CD14-positive monocyte (primary cell): ENCODE measurements at regions not wholly inside any gene's neighbourhood (a gene's known extent, or its start where the extent isn't known, plus 50 kb on each side); places are given as distances from the start of the nearest gene placed in this dataset.

Experiments used
- DNase-seq, 3 donors: peaks; one replicate each; pipeline ENCODE4 v3.0.0-alpha.2; 2011 to 2022
- H2AFZ ChIP-seq: 2 replicates; pipeline ENCODE4 v1.6.0; 2012; ENCODE audit warnings: mild to moderate bottlenecking, low read depth, low read length, inconsistent platforms; ENCODE audit not compliant: insufficient read depth, poor library complexity, severe bottlenecking
- H3K27ac ChIP-seq, 2 donors: 1 replicate in 1 of 2; 2 replicates in 1 of 2; pipeline ENCODE4 v1.5.1; 2012 to 2013; ENCODE audit warnings: low read length in 2 of 2, control low read depth in 1 of 2, inconsistent platforms in 1 of 2, low read depth in 1 of 2, mild to moderate bottlenecking in 1 of 2
- H3K27me3 ChIP-seq, 2 donors: one replicate each; pipeline versions ENCODE4 v1.6.0 to v1.6.1; 2011 to 2013; ENCODE audit warnings: low read length in 2 of 2; ENCODE audit not compliant: control insufficient read depth in 2 of 2, insufficient read depth in 2 of 2
- H3K36me3 ChIP-seq, 2 donors: replicated peaks in 1 of 2; 1 replicate in 1 of 2; 2 replicates in 1 of 2; pipeline versions ENCODE4 v1.5.1 to v1.6.1; 2012 to 2013; ENCODE audit warnings: low read length in 2 of 2, control low read depth in 1 of 2, inconsistent platforms in 1 of 2, mild to moderate bottlenecking in 1 of 2; ENCODE audit not compliant: insufficient read depth in 2 of 2, control insufficient read depth in 1 of 2
- H3K4me1 ChIP-seq, 2 donors: 1 replicate in 1 of 2; 2 replicates in 1 of 2; pipeline versions ENCODE4 v1.5.1 to v1.6.1; 2012 to 2013; ENCODE audit warnings: low read length in 2 of 2, control low read depth in 1 of 2, inconsistent platforms in 1 of 2, mild to moderate bottlenecking in 1 of 2, moderate library complexity in 1 of 2; ENCODE audit not compliant: insufficient read depth in 2 of 2, control insufficient read depth in 1 of 2
- H3K4me2 ChIP-seq: replicated peaks from 2 replicates; pipeline ENCODE3; 2012; ENCODE audit warnings: low read length, moderate library complexity, mild to moderate bottlenecking; ENCODE audit not compliant: poor library complexity, severe bottlenecking; ENCODE audit errors: extremely low read depth
- H3K4me3 ChIP-seq, 3 experiments: fragments of 200-600 bp in 1 of 3; sonication (generic) in 1 of 3; replicated peaks in 1 of 3; 1 replicate in 2 of 3; 2 replicates in 1 of 3; pipeline ENCODE4 v1.5.1; 2011 to 2013; ENCODE audit warnings: low read length in 3 of 3, mild to moderate bottlenecking in 3 of 3, control low read depth in 2 of 3, low read depth in 2 of 3, inconsistent platforms in 1 of 3, moderate library complexity in 1 of 3
- H3K79me2 ChIP-seq: 2 replicates; pipeline ENCODE4 v1.6.0; 2012; ENCODE audit warnings: mild to moderate bottlenecking, control low read depth, inconsistent platforms, low read length, moderate library complexity; ENCODE audit not compliant: insufficient read depth
- H3K9ac ChIP-seq: 2 replicates; pipeline ENCODE4 v1.6.0; 2017; ENCODE audit warnings: low read length, mild to moderate bottlenecking; ENCODE audit not compliant: insufficient read depth, poor library complexity, severe bottlenecking
- H3K9me3 ChIP-seq, 2 donors: replicated peaks in 1 of 2; 1 replicate in 1 of 2; 2 replicates in 1 of 2; pipeline versions ENCODE4 v1.5.1 to v1.6.1; 2012 to 2013; ENCODE audit warnings: low read length in 2 of 2, control low read depth in 1 of 2; ENCODE audit not compliant: control insufficient read depth in 1 of 2, insufficient read depth in 1 of 2
- H4K20me1 ChIP-seq: 2 replicates; pipeline ENCODE4 v1.6.0; 2012; ENCODE audit warnings: mild to moderate bottlenecking, low read length, control low read depth, moderate library complexity; ENCODE audit not compliant: insufficient read depth
- H3K27ac Mint-ChIP-seq, 7 donors: one replicate each; pipeline ENCODE4 v1.8.0; 2020; ENCODE audit warnings: mild to moderate bottlenecking in 7 of 7, mixed read lengths in 7 of 7, moderate library complexity in 6 of 7, inconsistent platforms in 2 of 7
- H3K27me3 Mint-ChIP-seq, 3 donors: one replicate each; pipeline ENCODE4 v1.8.0; 2021 to 2022; ENCODE audit warnings: low read depth in 3 of 3, mild to moderate bottlenecking in 3 of 3, mixed read lengths in 3 of 3, moderate library complexity in 3 of 3, inconsistent platforms in 1 of 3
- H3K36me3 Mint-ChIP-seq, 2 donors: one replicate each; pipeline ENCODE4 v1.8.0; 2020; ENCODE audit warnings: mixed read lengths in 2 of 2, inconsistent platforms in 1 of 2, mild to moderate bottlenecking in 1 of 2
- H3K4me1 Mint-ChIP-seq: one replicate; pipeline ENCODE4 v1.8.0; 2020; ENCODE audit warnings: mild to moderate bottlenecking, mixed read lengths
- H3K4me3 Mint-ChIP-seq, 2 donors: one replicate each; pipeline ENCODE4 v1.8.0; 2020; ENCODE audit warnings: mild to moderate bottlenecking in 2 of 2, mixed read lengths in 2 of 2, moderate library complexity in 1 of 2
- H3K9me3 Mint-ChIP-seq, 7 donors: one replicate each; pipeline ENCODE4 v1.8.0; 2020 to 2022; ENCODE audit warnings: mixed read lengths in 7 of 7, mild to moderate bottlenecking in 6 of 7, moderate library complexity in 6 of 7, inconsistent platforms in 2 of 7
- WGBS: methylation state at CpG from one replicate; pipeline ENCODE4 v1.1.5; 2013; ENCODE audit warnings: missing lambda C conversion rate; ENCODE audit not compliant: insufficient coverage; 5-methylcytosine and 5-hydroxymethylcytosine counted together
- intact Hi-C, 2 donors: fragments of 100-400 bp; cut with micrococcal nuclease; formaldehyde crosslinking; loops; one replicate each; pipeline versions ENCODE4 v1.15.0 to v1.15.1; 2023
- TF ChIP-seq, protein P1 (sequence below): fragments of 200-600 bp; IDR thresholded peaks from one replicate; pipeline ENCODE4 v1.8.0; 2022; ENCODE audit warnings: antibody characterized with exemption, mild to moderate bottlenecking

DNA sequence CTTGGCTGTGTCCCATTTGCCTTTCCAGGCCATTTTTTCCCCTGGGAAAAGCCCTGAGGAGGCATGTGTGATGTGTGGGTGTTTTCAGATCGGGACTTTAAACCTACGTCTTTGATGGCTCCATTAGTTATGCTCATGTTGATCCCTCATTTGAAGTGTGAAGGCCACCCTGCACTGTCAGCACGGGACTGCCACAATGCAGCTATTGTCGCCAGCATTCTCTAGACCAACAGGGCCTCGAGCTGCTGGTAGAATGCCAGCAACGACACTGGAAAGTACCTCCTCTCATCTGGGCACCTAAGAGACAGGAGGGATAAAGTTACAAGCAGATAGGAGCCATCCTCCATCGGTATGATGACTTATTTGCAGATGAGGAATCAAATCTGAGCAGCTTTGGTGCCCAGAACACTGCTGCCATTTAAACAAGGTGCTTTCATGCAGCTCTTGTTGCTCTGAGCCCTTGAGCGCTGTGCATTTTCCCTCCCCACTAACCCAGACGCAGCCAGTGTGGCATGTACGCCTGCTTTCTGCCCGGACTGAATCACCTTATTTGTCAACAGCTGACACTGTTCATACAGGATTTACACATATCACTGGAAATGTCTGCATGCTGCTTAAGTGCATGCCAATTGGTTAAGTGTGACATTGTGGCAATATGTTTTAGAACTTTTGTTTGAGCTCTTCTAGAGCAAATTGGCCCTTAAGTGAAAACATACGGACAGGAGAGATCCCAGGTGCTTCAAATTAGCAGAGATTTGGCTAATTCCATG is 175.0 kb upstream of the PITRM1 start:
- Mint-ChIP-seq H3K4me1 (peaks cover 9% of the 10 kb centered on the region), H3K36me3 (no peaks in the 10 kb centered on the region), H3K4me3 (no peak overlapping the region), H3K27ac (no peak overlapping the region), H3K9me3 (peaks cover 0 to 8% (median 3%) of the 10 kb centered on the region in 7 donors), H3K27me3 (peaks cover 0 to 11% (median 8%) of the 10 kb centered on the region in 3 donors)
- no peaks in the 10 kb centered on the region for H4K20me1 ChIP-seq
- no peaks in the 10 kb centered on the region for H3K9me3 ChIP-seq
- peaks cover 7% of the 10 kb centered on the region in 2 donors for H3K4me1 ChIP-seq
- no peak for DNase-seq
- no peaks in the 10 kb centered on the region for H3K27me3 ChIP-seq
- TF ChIP-seq, protein P1, sequence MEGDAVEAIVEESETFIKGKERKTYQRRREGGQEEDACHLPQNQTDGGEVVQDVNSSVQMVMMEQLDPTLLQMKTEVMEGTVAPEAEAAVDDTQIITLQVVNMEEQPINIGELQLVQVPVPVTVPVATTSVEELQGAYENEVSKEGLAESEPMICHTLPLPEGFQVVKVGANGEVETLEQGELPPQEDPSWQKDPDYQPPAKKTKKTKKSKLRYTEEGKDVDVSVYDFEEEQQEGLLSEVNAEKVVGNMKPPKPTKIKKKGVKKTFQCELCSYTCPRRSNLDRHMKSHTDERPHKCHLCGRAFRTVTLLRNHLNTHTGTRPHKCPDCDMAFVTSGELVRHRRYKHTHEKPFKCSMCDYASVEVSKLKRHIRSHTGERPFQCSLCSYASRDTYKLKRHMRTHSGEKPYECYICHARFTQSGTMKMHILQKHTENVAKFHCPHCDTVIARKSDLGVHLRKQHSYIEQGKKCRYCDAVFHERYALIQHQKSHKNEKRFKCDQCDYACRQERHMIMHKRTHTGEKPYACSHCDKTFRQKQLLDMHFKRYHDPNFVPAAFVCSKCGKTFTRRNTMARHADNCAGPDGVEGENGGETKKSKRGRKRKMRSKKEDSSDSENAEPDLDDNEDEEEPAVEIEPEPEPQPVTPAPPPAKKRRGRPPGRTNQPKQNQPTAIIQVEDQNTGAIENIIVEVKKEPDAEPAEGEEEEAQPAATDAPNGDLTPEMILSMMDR = no peak
- no peak overlapping the region for H3K4me3 ChIP-seq
- H2AFZ ChIP-seq = no peak overlapping the region
- H3K4me2 ChIP-seq = no peak overlapping the region
- H3K27ac ChIP-seq = no peak overlapping the region
- H3K9ac ChIP-seq = no peak overlapping the region
- no peaks in the 10 kb centered on the region for H3K36me3 ChIP-seq
- no peaks in the 10 kb centered on the region for H3K79me2 ChIP-seq
- 93% methylated on average over 9 of the region's 12 CpGs for WGBS
- intact Hi-C loops = no loop called here

DNA sequence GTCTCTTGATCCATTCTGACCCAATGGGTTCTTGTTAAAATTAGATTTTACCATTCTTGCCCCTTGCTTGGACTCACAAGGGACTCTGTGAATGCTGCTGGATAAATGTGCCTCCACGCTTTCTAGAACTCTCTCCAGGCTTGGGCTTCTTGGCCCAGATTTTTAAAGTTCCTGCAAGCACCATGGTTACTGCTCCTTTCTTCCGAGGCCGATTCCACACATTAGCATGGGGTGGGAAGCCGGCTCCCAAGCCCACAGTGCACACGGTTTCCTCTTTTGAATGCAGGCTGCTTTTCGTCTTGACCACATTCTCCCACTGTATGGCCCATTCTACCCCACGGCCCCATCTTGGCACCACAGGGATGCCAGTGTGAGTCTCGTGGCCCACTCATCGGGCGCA is 174.3 kb upstream of the PITRM1 start:
- no peak for DNase-seq
- no peaks in the 10 kb centered on the region for H4K20me1 ChIP-seq
- no peak overlapping the region for H3K9ac ChIP-seq
- H2AFZ ChIP-seq = no peak overlapping the region
- Mint-ChIP-seq H3K36me3 (no peaks in the 10 kb centered on the region), H3K4me1 (peaks cover 9% of the 10 kb centered on the region), H3K27me3 (peaks cover 0 to 11% (median 8%) of the 10 kb centered on the region in 3 donors), H3K9me3 (peaks cover 0 to 2% (median 0%) of the 10 kb centered on the region in 7 donors), H3K27ac (no peak overlapping the region), H3K4me3 (no peak overlapping the region)
- H3K4me3 ChIP-seq = no peak overlapping the region
- H3K9me3 ChIP-seq = no peaks in the 10 kb centered on the region
- no peaks in the 10 kb centered on the region for H3K27me3 ChIP-seq
- H3K79me2 ChIP-seq = no peaks in the 10 kb centered on the region
- H3K4me1 ChIP-seq = peaks cover 7% of the 10 kb centered on the region in 2 donors
- no peak overlapping the region for H3K27ac ChIP-seq
- H3K4me2 ChIP-seq = no peak overlapping the region
- TF ChIP-seq, protein P1 = no peak
- WGBS = 91% methylated on average over 9 of the region's 10 CpGs
- H3K36me3 ChIP-seq = no peaks in the 10 kb centered on the region
- intact Hi-C loops = no loop called here
